A549 (cell line): ENCODE measurements at regions not wholly inside any gene's neighbourhood (a gene's known extent, or its start where the extent isn't known, plus 50 kb on each side); places are given as distances from the start of the nearest gene placed in this dataset.

Source experiments
- CHD2 ChIP-seq: fragments of 150-350 bp; IDR thresholded peaks from 2 replicates; pipeline ENCODE4 v1.6.1; 2014; ENCODE audit warnings: low read length; ENCODE audit not compliant: partially characterized antibody
- ESRRA ChIP-seq: fragments of 150-350 bp; IDR thresholded peaks from 2 replicates; pipeline ENCODE4 v1.6.1; 2014; ENCODE audit warnings: mild to moderate bottlenecking, low read length, borderline replicate concordance
- POLR2A ChIP-seq: IDR thresholded peaks from 2 replicates; pipeline ENCODE4 v1.6.1; 2012; ENCODE audit warnings: mild to moderate bottlenecking, low read length

- TF ChIP-seq ESRRA (no peak), CHD2 (no peak), POLR2A (no peak)
Observed at GRCh38 chr14:37807722-37808121, 212.3 kb downstream of the TTC6 start.
